ENCODE measurements at regions not wholly inside any gene's neighbourhood (a gene's known extent, or its start where the extent isn't known, plus 50 kb on each side); places are given as distances from the start of the nearest gene placed in this dataset.

- no peak for TF ChIP-seq GATA2 (IDR thresholded peaks at IDR 0.05; ENCODE audit: low read depth, low read length)
These were observed 111.3 kb downstream of the SETD4 start for GRCh38 chr21:35948982-35949381.

- TF ChIP-seq GATA2 (IDR thresholded peaks at IDR 0.05; ENCODE audit: low read depth, low read length), result no peak
- TF ChIP-seq GATA3 (IDR thresholded peaks at IDR 0.05; ENCODE audit: low read depth, low read length), result no peak
These were observed 115.1 kb downstream of the SETD4 start for GRCh38 chr21:35945089-35945671.

GRCh38 chr21:35943752-35944151 is 116.6 kb downstream of the SETD4 start:
- TF ChIP-seq GATA3 (IDR thresholded peaks at IDR 0.05; ENCODE audit: low read depth, low read length) (no peak), GATA2 (IDR thresholded peaks at IDR 0.05; ENCODE audit: low read depth, low read length) (no peak)

- TF ChIP-seq GATA2 (IDR thresholded peaks at IDR 0.05; ENCODE audit: low read depth, low read length) (no peak), GATA3 (IDR thresholded peaks at IDR 0.05; ENCODE audit: low read depth, low read length) (no peak)
These were observed 117.8 kb downstream of the SETD4 start for GRCh38 chr21:35942211-35943144.

GRCh38 chr21:35940074-35940927 is 120.0 kb downstream of the SETD4 start:
- no peak for TF ChIP-seq GATA3 (IDR thresholded peaks at IDR 0.05; ENCODE audit: low read depth, low read length)
- TF ChIP-seq GATA2 (IDR thresholded peaks at IDR 0.05; ENCODE audit: low read depth, low read length), result no peak

- TF ChIP-seq GATA2 (IDR thresholded peaks at IDR 0.05; ENCODE audit: low read depth, low read length) (no peak), GATA3 (IDR thresholded peaks at IDR 0.05; ENCODE audit: low read depth, low read length) (no peak)
These were observed 121.9 kb downstream of the SETD4 start for GRCh38 chr21:35938446-35938845.

DNA sequence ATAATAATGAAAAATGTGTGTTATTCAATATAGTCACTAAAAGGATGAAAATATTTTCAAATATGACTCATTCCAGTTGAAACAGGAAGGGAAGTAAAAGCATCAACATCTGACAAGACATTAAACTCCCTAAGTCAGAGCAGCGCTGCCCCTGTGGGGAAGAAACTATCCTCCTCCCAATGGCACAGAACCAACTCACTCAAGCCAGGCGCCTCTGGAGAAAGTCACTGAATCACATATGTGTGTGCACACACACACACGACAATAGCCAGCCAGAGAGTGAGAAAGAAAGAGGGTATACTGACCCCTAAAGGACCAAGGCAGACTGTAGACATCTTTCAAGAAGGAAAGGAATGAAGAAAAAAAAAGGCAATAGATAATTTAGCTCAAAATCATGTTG is 126.9 kb downstream of the SETD4 start:
- TF ChIP-seq GATA3 (IDR thresholded peaks at IDR 0.05; ENCODE audit: low read depth, low read length) (no peak), GATA2 (IDR thresholded peaks at IDR 0.05; ENCODE audit: low read depth, low read length) (no peak)

- TF ChIP-seq GATA3 (IDR thresholded peaks at IDR 0.05; ENCODE audit: low read depth, low read length) (no peak), GATA2 (IDR thresholded peaks at IDR 0.05; ENCODE audit: low read depth, low read length) (no peak)
These were observed 128.0 kb downstream of the SETD4 start for GRCh38 chr21:35932232-35932911.

GRCh38 chr21:35929901-35930300 is 130.4 kb downstream of the SETD4 start:
- TF ChIP-seq GATA2 (IDR thresholded peaks at IDR 0.05; ENCODE audit: low read depth, low read length) (no peak), GATA3 (IDR thresholded peaks at IDR 0.05; ENCODE audit: low read depth, low read length) (no peak)

DNA sequence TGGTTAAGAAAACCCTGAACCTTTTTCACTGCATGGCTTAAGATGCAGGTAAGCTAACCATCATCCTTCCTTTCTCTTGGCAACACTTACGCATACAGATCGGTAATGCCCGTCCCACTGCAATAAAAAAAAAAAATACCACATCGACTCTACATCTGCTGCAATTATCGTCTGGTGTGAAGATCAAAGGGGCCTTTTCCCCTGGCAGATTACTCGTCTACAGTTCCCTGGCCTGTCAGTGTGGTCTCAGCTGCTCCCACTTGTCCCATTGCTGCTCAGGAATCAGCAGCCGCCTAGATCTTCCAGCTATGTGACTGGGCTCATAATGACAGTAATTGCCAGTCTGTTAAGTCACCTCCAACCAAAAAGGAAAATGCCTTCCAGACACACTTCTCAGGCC is 133.1 kb downstream of the SETD4 start:
- TF ChIP-seq GATA2 (IDR thresholded peaks at IDR 0.05; ENCODE audit: low read depth, low read length), result no peak
- no peak for TF ChIP-seq GATA3 (IDR thresholded peaks at IDR 0.05; ENCODE audit: low read depth, low read length)

- TF ChIP-seq GATA3 (IDR thresholded peaks at IDR 0.05; ENCODE audit: low read depth, low read length) (no peak), GATA2 (IDR thresholded peaks at IDR 0.05; ENCODE audit: low read depth, low read length) (no peak)
These were observed 134.2 kb downstream of the SETD4 start for GRCh38 chr21:35926003-35926740.

DNA sequence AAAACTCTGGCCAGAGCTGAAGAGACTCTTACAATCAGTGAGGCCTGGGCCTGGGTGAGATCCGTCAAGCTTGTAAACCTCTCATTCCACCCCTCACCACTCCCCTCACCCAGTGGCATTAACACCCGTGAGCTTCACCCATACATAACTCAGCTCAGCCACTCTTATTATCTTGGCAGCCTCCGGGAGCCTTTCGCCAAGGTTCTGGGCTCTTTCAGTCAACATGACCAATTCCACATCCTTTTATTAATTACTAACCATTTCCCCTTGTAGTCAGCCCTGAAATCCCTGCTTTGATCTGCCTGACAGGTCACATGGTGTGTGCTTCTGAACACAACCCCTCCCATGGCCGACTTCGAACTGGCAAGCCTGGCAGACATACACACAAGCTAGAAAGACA is 134.8 kb downstream of the SETD4 start:
- no peak for TF ChIP-seq GATA2 (IDR thresholded peaks at IDR 0.05; ENCODE audit: low read depth, low read length)
- TF ChIP-seq GATA3 (IDR thresholded peaks at IDR 0.05; ENCODE audit: low read depth, low read length), result no peak

GRCh38 chr21:35924714-35925301 is 135.5 kb downstream of the SETD4 start:
- no peak for TF ChIP-seq GATA2 (IDR thresholded peaks at IDR 0.05; ENCODE audit: low read depth, low read length)
- TF ChIP-seq GATA3 (IDR thresholded peaks at IDR 0.05; ENCODE audit: low read depth, low read length), result no peak

Measured in SH-SY5Y (cell line).